CD4-positive, alpha-beta T cell treated with Interleukin-6 at 100 ng/mL for 8 hours (primary cell): ENCODE measurements at regions not wholly inside any gene's neighbourhood (a gene's known extent, or its start where the extent isn't known, plus 50 kb on each side); places are given as distances from the start of the nearest gene placed in this dataset.
"Not testable (repeated sequence)": the region's sequence is repeated elsewhere in the genome, so short reads cannot be mapped to it uniquely, and the experiment has no call there.

ENCODE experiments used
- DNase-seq: peaks from one replicate; pipeline ENCODE4 v3.0.0-alpha.2; 2020; ENCODE audit warnings: mixed read lengths, low spot score

DNA sequence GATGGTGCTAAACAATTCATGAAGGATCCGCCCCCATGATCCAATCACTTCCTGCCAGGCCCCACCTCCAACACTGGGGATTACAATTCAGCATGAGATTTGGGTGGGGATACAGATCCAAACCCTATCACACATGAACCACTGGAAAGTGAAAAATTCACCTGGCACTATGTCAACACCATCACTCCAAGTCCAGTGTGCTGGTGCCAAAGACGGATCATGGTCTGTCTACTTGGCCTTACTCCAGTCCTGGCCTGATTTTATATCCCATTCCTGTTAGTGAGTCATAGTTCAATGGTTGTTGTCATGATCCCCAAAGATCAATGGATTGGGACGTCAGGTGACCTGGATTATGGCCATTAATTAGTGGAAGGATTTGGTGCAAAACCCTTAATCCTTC, 147.4 kb upstream of the RPS23 start:
- DNase-seq = no peak

GRCh38 chr5:82424211-82424610, 146.1 kb upstream of the RPS23 start:
- no peak for DNase-seq

DNA sequence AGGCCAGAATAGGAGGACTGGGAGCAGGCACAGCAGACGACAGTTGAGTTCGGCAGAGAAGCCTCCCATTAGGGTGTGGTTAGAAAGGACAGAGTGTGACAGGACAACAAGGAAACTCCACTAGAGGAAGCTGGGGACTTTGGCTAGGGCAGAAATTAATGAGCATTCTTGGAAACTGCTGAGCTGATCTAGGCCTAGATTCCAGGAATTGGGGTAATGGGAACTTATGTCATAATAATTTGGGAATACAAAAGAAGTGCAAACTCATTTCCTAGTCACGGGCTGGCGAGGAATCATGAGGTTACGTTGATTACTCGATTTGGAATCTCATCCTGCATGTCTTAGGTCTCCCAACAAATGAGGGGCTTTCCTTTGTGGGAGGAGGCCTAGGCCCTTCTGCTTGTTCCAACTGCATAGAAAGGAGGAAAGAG, 144.6 kb upstream of the RPS23 start:
- DNase-seq = no peak

GRCh38 chr5:82422001-82422740, 144.0 kb upstream of the RPS23 start:
- no peak for DNase-seq

DNA sequence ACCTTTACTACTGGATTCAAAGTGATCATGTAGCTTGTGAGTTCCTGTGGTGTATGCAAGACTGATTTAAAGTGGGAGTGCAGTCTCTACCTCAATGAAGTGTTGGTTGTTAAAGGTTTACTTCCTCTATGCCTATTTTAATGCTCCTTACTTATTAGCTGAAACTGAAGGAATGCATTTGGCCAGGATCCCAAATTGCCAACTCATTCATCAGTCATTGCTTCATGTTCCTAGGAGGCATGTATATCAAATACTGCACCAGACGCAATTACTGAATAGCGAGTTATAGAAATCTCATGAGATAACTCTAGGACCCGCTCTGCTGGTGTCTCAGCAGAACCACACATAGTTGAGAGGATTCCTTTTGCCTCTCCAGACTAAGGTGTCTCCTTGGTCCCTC, 143.0 kb upstream of the RPS23 start:
- no peak for DNase-seq

GRCh38 chr5:82420524-82420923, 142.4 kb upstream of the RPS23 start:
- DNase-seq = not testable (repeated sequence)

DNA sequence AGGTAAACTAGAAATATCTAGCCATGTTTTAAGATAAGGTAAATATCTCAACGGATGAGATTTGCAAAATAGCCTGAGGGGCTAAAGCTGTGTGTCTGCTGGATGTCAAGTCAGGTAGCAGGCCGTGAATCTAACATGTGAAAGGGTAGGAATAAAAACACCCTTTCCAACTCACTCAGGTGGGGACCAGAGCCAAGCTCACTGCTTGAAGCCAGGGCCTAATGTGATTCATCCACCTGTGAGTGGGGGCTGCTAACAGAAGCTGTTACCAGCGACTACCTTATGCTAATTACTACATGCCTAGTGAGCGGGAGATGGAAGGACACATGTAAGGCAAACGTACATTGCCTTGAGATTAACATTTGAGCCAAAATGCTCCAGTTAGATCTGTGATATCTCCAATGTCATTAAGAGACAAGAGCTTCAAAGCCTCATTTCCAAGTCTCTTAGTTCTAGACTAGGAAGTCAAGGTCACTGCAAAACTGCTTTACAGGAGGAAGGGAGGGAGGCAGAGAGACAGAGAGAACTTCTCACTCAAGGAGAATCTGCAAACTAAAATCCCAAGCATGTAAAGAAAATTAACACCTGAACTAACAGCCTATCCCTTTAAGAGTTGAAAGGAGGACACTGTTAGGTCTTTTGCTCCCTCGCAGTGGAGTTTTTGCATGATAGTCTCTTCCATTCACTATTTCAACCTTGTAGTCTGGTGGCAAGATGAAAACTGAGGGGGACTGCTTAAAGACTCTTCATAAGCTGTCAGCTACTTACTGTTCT, 141.6 kb upstream of the RPS23 start:
- DNase-seq = no peak

- no peak for DNase-seq
Observed at GRCh38 chr5:82418608-82418950, 140.4 kb upstream of the RPS23 start.

GRCh38 chr5:82417776-82418607, 139.8 kb upstream of the RPS23 start:
- no peak for DNase-seq

- DNase-seq = no peak
Observed at GRCh38 chr5:82416512-82416911, 138.4 kb upstream of the RPS23 start.

- no peak for DNase-seq
Observed at GRCh38 chr5:82414041-82414388, 135.9 kb upstream of the RPS23 start.

DNA sequence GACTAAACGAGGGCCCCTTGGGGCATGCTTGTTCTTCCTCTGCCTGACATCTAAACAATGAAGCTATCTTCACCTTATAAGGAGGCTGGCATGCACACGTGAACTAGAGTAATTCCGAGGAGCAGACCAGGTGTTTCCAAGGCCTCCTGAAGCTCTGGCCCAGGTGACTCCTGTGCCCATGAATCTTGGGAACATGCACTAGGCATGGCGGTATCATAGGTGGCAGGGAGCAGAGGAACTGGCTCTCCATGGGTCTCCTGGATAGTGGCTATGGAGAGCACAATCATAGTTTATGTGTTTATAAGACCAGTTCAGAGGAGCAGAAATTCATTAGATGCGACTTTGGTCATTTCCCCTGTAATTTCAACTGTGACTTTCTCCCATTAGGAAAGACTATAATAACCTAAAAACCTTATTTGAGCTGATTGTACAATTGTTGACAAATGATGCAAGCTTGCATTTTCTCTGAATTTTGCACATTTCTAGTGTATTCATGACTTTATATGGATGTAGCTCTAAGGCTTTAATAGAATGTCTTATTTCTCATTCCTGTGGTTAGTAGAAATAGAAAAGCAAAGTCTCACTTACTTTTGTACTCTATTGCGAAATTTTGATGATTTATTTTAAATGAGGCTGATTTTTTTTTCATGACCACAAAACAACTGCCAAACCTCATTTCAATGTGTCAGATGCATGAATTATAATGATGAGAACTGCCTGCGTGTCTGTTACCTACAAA, 135.3 kb upstream of the RPS23 start:
- no peak for DNase-seq

DNA sequence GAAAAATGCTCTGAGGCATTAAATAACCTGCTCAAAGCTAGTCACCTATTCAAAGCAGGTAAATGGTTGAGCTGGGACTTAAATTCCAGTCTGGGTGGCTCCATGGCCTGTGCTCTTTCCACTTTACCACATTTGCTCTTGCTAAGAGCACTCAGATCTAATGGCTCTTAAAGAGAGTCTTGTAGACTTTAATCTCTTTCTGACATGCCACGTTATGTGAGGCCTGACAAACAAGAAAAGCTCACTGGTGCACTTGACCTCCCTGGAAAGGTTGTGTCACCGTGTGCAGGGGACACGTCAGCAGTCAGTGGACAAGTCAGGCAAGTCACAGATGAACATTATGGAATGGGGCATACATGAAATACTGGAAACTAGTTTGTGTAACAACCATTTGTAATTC, 129.9 kb upstream of the RPS23 start:
- no peak for DNase-seq

DNA sequence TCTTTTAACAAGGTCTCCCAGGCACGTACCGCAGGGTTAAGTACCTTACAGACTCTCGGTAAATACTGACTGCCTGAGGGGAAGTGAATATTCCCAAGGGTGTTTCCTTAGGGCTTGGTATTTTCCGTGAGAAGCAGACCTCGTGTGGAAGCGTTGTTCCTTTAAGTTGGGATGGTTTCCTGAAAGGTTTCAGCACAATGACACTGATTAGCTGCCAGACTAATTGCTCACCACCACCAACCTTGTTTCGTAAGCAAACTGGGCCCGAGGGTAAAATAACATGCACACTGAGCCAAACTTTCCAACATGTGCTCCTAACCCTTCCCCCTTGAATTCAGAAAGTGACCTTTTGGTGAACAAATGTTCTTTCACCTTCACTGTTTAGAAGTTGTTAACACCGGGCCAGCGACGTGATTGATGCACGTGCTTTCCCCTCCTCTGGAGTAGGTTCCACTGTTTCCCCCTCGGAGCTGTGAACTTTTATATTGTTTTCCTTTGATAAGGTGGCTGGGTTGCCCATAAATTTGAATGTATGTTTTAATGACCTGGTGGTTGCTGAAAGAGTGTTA, 128.1 kb upstream of the RPS23 start:
- no peak for DNase-seq

DNA sequence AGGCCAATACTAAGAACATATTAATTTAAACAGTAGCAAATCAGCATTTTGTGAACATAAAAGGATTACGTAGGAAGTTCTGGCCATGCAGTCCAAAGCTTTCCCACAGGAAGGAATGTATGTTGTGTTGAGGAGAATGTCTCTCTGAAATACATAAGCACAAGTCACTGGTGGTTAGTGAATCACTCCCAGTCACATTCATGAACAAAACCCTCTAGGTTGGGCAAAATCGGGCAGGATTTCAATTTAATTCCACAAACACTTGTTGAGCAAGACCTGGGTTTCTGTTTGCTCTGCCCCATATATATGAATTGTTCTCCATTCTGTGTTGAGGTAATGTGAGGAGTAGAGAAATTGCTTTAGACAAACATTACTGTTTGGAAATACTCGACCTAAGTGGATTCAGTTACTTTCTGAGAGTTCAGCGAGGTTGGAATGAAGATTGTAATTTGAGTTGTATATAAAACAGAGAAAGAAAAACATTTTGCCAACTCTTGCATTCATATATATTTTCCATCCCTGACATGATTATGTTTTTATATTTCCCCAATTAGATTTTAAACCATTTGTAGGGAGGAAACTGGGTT, 127.6 kb upstream of the RPS23 start:
- no peak for DNase-seq

- DNase-seq = no peak
Observed at GRCh38 chr5:82405161-82405560, 127.0 kb upstream of the RPS23 start.

DNA sequence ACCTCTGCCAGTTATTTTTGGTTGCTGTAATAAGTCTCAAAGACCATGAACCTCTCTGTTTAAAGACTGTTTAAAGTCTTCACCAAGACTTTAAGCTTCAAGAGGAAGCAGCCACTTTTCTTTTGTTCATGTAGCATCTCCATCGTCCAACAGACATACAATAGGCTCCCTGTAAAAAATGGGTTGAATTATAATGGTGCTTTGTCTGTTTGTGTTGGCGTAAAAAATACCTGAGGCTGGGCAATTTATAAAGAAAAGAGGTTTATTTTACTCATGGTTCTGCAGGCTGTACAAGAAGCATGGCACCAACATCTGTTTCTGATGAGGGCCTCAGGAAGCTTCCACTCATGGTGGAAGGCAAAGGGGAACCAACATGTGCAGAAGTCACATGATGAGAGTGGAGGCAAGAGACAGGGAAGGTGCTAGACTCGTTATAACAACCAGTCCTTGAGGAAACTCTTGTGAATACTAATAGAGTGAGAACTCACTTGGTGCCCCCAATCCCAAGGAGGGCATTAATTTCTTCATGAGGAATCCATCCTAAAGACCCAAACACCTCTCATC, 126.3 kb upstream of the RPS23 start:
- DNase-seq = no peak

GRCh38 chr5:82403724-82404123, 125.6 kb upstream of the RPS23 start:
- no peak for DNase-seq

DNA sequence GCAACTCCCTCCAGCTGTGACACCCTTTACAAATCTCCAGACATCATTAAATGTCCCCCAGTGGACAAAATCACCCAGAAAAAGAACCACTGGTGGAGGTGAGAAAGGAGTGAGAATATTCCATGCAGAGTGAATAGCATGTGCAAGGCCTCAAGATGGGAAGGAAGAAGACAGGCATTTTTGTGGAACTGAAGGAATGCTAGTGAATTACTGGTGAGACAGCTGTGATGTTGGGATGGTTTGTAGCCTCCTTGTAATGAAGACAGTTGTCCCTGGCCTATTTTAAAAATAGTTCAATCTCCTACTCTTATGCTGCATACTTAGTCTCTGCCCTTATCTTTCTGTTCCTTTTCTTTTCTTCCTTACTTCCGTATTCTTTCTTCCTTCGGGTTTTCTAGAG, 124.9 kb upstream of the RPS23 start:
- DNase-seq = no peak

DNA sequence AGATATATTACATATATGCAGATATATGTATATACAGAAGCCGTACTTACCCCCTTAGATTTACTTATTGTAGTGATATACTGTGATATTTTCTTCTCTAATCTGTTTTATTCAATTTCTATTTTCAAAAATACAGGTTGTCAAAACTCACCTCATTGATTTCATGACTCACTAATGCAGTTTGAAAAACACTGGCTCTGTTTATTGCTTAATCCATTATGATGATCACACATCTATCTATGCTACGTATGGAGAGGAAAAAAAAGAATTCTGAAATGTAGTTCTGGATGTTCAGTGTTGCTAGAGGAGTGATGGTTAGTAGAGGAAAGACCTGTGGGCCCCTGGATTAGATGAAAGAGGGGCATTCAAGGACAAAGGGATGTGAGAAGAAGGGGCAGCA, 121.0 kb upstream of the RPS23 start:
- no peak for DNase-seq

DNA sequence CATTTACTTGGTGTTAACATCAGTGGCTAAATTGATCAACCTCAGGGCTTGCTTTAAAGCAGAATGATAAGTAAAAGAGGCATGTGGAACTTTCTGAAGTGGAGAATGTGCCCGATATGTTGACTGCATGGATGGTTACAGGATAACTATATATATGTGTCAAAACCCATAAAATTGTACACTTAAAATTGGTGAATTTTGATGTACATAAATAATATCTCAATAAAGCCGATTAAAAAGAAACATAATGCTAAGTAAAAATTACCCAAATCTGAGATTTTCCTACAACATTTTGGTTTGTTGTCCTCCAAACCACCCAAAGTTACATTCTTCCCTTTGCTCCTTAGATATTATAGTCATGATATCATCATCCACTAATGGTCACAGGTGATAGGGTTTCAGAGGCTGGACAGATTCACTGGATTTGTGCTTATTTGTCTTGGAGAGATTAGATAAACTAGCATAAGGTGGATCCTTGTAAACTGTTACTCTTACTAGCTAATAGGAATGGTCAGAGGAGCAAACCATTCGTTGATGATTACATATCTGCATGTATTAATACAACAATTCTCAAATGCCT, 119.7 kb upstream of the RPS23 start:
- no peak for DNase-seq
